ENCODE measurements at regions not wholly inside any gene's neighbourhood (a gene's known extent, or its start where the extent isn't known, plus 50 kb on each side); places are given as distances from the start of the nearest gene placed in this dataset.

GRCh38 chr6:120966321-120966720 is 368.0 kb downstream of the TBC1D32 start:
- TF ChIP-seq POLR2AphosphoS5 (IDR thresholded peaks at IDR 0.05; ENCODE audit: low read depth, low read length) = no peak
- TF ChIP-seq CTCF (IDR thresholded peaks at IDR 0.05) = no peak
- TF ChIP-seq MAX (IDR thresholded peaks at IDR 0.05; ENCODE audit: low read depth) = no peak
- TF ChIP-seq CHD2 (IDR thresholded peaks at IDR 0.05; ENCODE audit: low read length, partially characterized antibody) = no peak
- TF ChIP-seq FOXM1 (IDR thresholded peaks at IDR 0.05; ENCODE audit: low read depth) = no peak
- TF ChIP-seq REST (IDR thresholded peaks at IDR 0.05; ENCODE audit: low read depth, low read length) = no peak
- no peak for TF ChIP-seq EZH2phosphoT487 (IDR thresholded peaks at IDR 0.05; ENCODE audit: borderline replicate concordance, low read depth)
- no peak for TF ChIP-seq RCOR1 (IDR thresholded peaks at IDR 0.05; ENCODE audit: low read length)
- TF ChIP-seq FOSL2 (IDR thresholded peaks at IDR 0.05; ENCODE audit: borderline replicate concordance, low read depth) = no peak
- TF ChIP-seq ZBTB33 (IDR thresholded peaks at IDR 0.05; ENCODE audit: borderline replicate concordance, low read depth) = no peak
